Choroid plexus epithelial cell (primary cell): ENCODE measurements at regions not wholly inside any gene's neighbourhood (a gene's known extent, or its start where the extent isn't known, plus 50 kb on each side); places are given as distances from the start of the nearest gene placed in this dataset.
A peak's percentile ranks its signal among the peaks of the same experiment; 100 is the strongest.

Experiments used
- DNase-seq: peaks from one replicate; pipeline ENCODE4 v3.0.0-alpha.2; 2010; ENCODE audit warnings: low read depth
- H3K4me3 ChIP-seq: 2 replicates; pipeline ENCODE4 v1.5.1; 2011; ENCODE audit warnings: low read depth, mild to moderate bottlenecking, control low read depth, low read length, moderate library complexity
- CTCF ChIP-seq: conservative IDR thresholded peaks from 2 replicates; pipeline ENCODE4 v1.5.1; 2011; ENCODE audit warnings: low read depth, mild to moderate bottlenecking, control low read depth, inconsistent platforms, low read length, moderate library complexity

GRCh38 chr13:72195044-72195704, 328.2 kb upstream of the DACH1 start:
- no peak overlapping the region for H3K4me3 ChIP-seq
- DNase-seq = no peak
- no peak for TF ChIP-seq CTCF

GRCh38 chr13:72194523-72194922, 327.5 kb upstream of the DACH1 start:
- TF ChIP-seq CTCF = no peak
- DNase-seq = no peak
- H3K4me3 ChIP-seq = no peak overlapping the region

GRCh38 chr13:72186730-72187422, 319.9 kb upstream of the DACH1 start:
- no peak for DNase-seq
- H3K4me3 ChIP-seq = no peak overlapping the region
- no peak for TF ChIP-seq CTCF

GRCh38 chr13:72185776-72186175, 318.8 kb upstream of the DACH1 start:
- no peak overlapping the region for H3K4me3 ChIP-seq
- DNase-seq = no peak
- TF ChIP-seq CTCF = no peak

- TF ChIP-seq CTCF = no peak
- DNase-seq = no peak
- no peak overlapping the region for H3K4me3 ChIP-seq
These were observed 314.7 kb upstream of the DACH1 start for GRCh38 chr13:72181661-72182060.

- TF ChIP-seq CTCF = no peak
- peak; percentile 58 for DNase-seq
- no peak overlapping the region for H3K4me3 ChIP-seq
These were observed 313.4 kb upstream of the DACH1 start for GRCh38 chr13:72180253-72180952.
